ENCODE measurements at regions not wholly inside any gene's neighbourhood (a gene's known extent, or its start where the extent isn't known, plus 50 kb on each side); places are given as distances from the start of the nearest gene placed in this dataset.

- DNase-seq (ENCODE audit: low read depth): no peak
Measured at GRCh38 chr6:14065350-14065749, 52.2 kb upstream of the CD83 start.

- no peak for DNase-seq (ENCODE audit: low read depth)
Measured at GRCh38 chr6:14066782-14067406, 50.7 kb upstream of the CD83 start.

GRCh38 chr6:14067656-14068055, 49.9 kb upstream of the CD83 start:
- DNase-seq (ENCODE audit: low read depth): no peak
